A549 (cell line): ENCODE measurements at regions not wholly inside any gene's neighbourhood (a gene's known extent, or its start where the extent isn't known, plus 50 kb on each side); places are given as distances from the start of the nearest gene placed in this dataset.

ENCODE experiments used
- ATAC-seq, 2 experiments: fragments of 200-7000 bp in 1 of 2; fragments of >200 bp in 1 of 2; cut with Nextera tagmentation in 1 of 2; cut with Tn5 transposase in 1 of 2; 3 replicates each; pipeline versions ENCODE4 v1.8.0 to v1.9.1; 2018 to 2020; ENCODE audit warnings: mild to moderate bottlenecking in 1 of 2, moderate library complexity in 1 of 2
- CTCF ChIA-PET: fragments of 300-600 bp; sonication (Branson Sonifier 250); formaldehyde crosslinking; extraction: SDS; loops from one replicate; lab custom pipeline; 2021; ENCODE audit warnings: antibody characterized with exemption, inconsistent platforms; lab: Yijun Ruan, JAX
- POLR2A ChIA-PET: fragments of 350-600 bp; formaldehyde crosslinking; extraction: SDS; loops from one replicate; lab custom pipeline; 2021; ENCODE audit warnings: antibody characterized with exemption, inconsistent platforms; lab: Yijun Ruan, JAX
- DNase-seq, 2 experiments: peaks; one replicate each; pipeline versions ENCODE4 v3.0.0 to v3.0.0-alpha.2; 2011 to 2016; ENCODE audit warnings: low read depth in 1 of 2, low spot score in 1 of 2
- FAIRE-seq: peaks from 2 replicates; lab custom pipeline; 2011; peaks lifted over from hg19 to GRCh38; lab: Jason Lieb, UNC
- H3K27ac ChIP-seq, 2 experiments: fragments of >200 bp; sonication (Bioruptor Twin); formaldehyde crosslinking; 3 replicates each; pipeline ENCODE4 v1.5.1; 2016 to 2017
- H3K4me1 ChIP-seq: fragments of >200 bp; sonication (Bioruptor Twin); formaldehyde crosslinking; 3 replicates; pipeline ENCODE4 v1.6.1; 2016
- H3K4me2 ChIP-seq: fragments of >200 bp; sonication (Bioruptor Twin); formaldehyde crosslinking; 3 replicates; pipeline ENCODE4 v1.6.1; 2016
- H3K4me3 ChIP-seq: fragments of >200 bp; sonication (Bioruptor Twin); formaldehyde crosslinking; 3 replicates; pipeline ENCODE4 v1.5.1; 2016
- H3K9me3 ChIP-seq: fragments of >200 bp; sonication (Bioruptor Twin); formaldehyde crosslinking; 3 replicates; pipeline ENCODE4 v1.6.1; 2016
- BHLHE40 ChIP-seq: IDR thresholded peaks from 2 replicates; pipeline ENCODE4 v1.6.1; 2012; ENCODE audit warnings: low read depth, low read length, inconsistent platforms
- CBX8 ChIP-seq: fragments of 200-600 bp; sonication (generic); IDR thresholded peaks from 2 replicates; pipeline ENCODE4 v1.6.1; 2016
- CHD2 ChIP-seq: fragments of 150-350 bp; IDR thresholded peaks from 2 replicates; pipeline ENCODE4 v1.6.1; 2014; ENCODE audit warnings: low read length; ENCODE audit not compliant: partially characterized antibody
- EHF ChIP-seq: fragments of 250-450 bp; sonication (Bioruptor Pico); IDR thresholded peaks from 2 replicates; pipeline ENCODE4 v1.5.0; 2020; ENCODE audit warnings: mild to moderate bottlenecking
- EHMT2 ChIP-seq: fragments of 200-600 bp; sonication (generic); IDR thresholded peaks from 2 replicates; pipeline ENCODE4 v1.6.1; 2016; ENCODE audit warnings: antibody characterized with exemption, low read depth, mild to moderate bottlenecking, moderate library complexity
- FOXS1 ChIP-seq: fragments of 250-450 bp; sonication (Bioruptor Pico); IDR thresholded peaks from 2 replicates; pipeline ENCODE4 v1.5.0; 2020; ENCODE audit warnings: mild to moderate bottlenecking, moderate library complexity
- GATA3 ChIP-seq: IDR thresholded peaks from 2 replicates; pipeline ENCODE4 v1.6.1; 2012; ENCODE audit warnings: borderline replicate concordance
- HDAC2 ChIP-seq: fragments of 200-600 bp; sonication (generic); IDR thresholded peaks from 2 replicates; pipeline ENCODE4 v1.6.1; 2016
- HEYL ChIP-seq: fragments of 250-450 bp; sonication (Bioruptor Pico); IDR thresholded peaks from 2 replicates; pipeline ENCODE4 v1.8.0; 2021; ENCODE audit warnings: mild to moderate bottlenecking, moderate library complexity
- HMGXB4 ChIP-seq: fragments of 250-450 bp; sonication (Bioruptor Pico); IDR thresholded peaks from 2 replicates; pipeline ENCODE4 v1.5.0; 2021; ENCODE audit warnings: mild to moderate bottlenecking, moderate library complexity, borderline replicate concordance
- HOXB13 ChIP-seq: fragments of 250-450 bp; sonication (Bioruptor Pico); IDR thresholded peaks from 2 replicates; pipeline ENCODE4 v1.5.0; 2020; ENCODE audit warnings: low read depth, mild to moderate bottlenecking, moderate library complexity
- HOXB5 ChIP-seq: fragments of 250-450 bp; sonication (Bioruptor Pico); IDR thresholded peaks from 2 replicates; pipeline ENCODE4 v1.5.0; 2020; ENCODE audit warnings: mild to moderate bottlenecking, moderate library complexity
- JUN ChIP-seq, 2 experiments: fragments of >200 bp; sonication (Bioruptor Twin); formaldehyde crosslinking; IDR thresholded peaks; 2 replicates in 1 of 2; 3 replicates in 1 of 2; pipeline ENCODE4 v1.6.1; 2016 to 2017
- KDM5A ChIP-seq: fragments of 200-600 bp; sonication (generic); IDR thresholded peaks from 2 replicates; pipeline ENCODE4 v1.6.1; 2016; ENCODE audit warnings: antibody characterized with exemption, mild to moderate bottlenecking
- MAX ChIP-seq: IDR thresholded peaks from 2 replicates; pipeline ENCODE4 v1.6.1; 2012
- NPAS2 ChIP-seq: fragments of 250-450 bp; sonication (Bioruptor Pico); IDR thresholded peaks from 2 replicates; pipeline ENCODE4 v1.8.0; 2022; ENCODE audit warnings: mild to moderate bottlenecking, moderate library complexity, borderline replicate concordance
- PHF8 ChIP-seq: fragments of 200-600 bp; sonication (generic); IDR thresholded peaks from 2 replicates; pipeline ENCODE4 v1.6.1; 2016; ENCODE audit warnings: low read depth, mild to moderate bottlenecking, antibody characterized with exemption, moderate library complexity, borderline replicate concordance
- POLR2AphosphoS2 ChIP-seq: conservative IDR thresholded peaks from 2 replicates; pipeline ENCODE4 v1.6.1; 2012; ENCODE audit warnings: low read length, improper control_type of control experiment, inconsistent platforms
- RARB ChIP-seq: fragments of 250-450 bp; sonication (Bioruptor Pico); IDR thresholded peaks from 2 replicates; pipeline ENCODE4 v1.8.0; 2021; ENCODE audit warnings: mild to moderate bottlenecking, moderate library complexity
- RCOR1 ChIP-seq: fragments of 150-350 bp; IDR thresholded peaks from 2 replicates; pipeline ENCODE4 v1.6.1; 2014; ENCODE audit warnings: antibody characterized with exemption, low read length, low read depth
- REST ChIP-seq: fragments of 200-600 bp; sonication (generic); IDR thresholded peaks from 2 replicates; pipeline ENCODE4 v1.6.1; 2016; ENCODE audit warnings: antibody characterized with exemption, mild to moderate bottlenecking, moderate library complexity
- RNF2 ChIP-seq: fragments of 200-600 bp; sonication (generic); IDR thresholded peaks from 2 replicates; pipeline ENCODE4 v1.6.1; 2016; ENCODE audit warnings: low read depth, mild to moderate bottlenecking, antibody characterized with exemption, moderate library complexity, borderline replicate concordance
- TFCP2L1 ChIP-seq: fragments of 250-450 bp; sonication (Bioruptor Pico); IDR thresholded peaks from 2 replicates; pipeline ENCODE4 v1.5.0; 2021; ENCODE audit warnings: mild to moderate bottlenecking
- USF2 ChIP-seq: fragments of 450-650 bp; IDR thresholded peaks from 2 replicates; pipeline ENCODE4 v1.6.1; 2014; ENCODE audit warnings: antibody characterized with exemption
- WGBS: methylation state at CpG from one replicate; pipeline ENCODE4 v1.1.6; 2017; ENCODE audit errors: missing lambda C conversion rate; 5-methylcytosine and 5-hydroxymethylcytosine counted together

- H3K4me1 ChIP-seq: no peaks in the 10 kb centered on the region
- DNase-seq (no peak), FAIRE-seq (no peak), ATAC-seq (no peak)
- H3K9me3 ChIP-seq: no peaks in the 10 kb centered on the region
- WGBS: 9% methylated on average over 3 of the region's 3 CpGs
- TF ChIP-seq HOXB13 (CRISPR knock-in tag) (no peak), RNF2 (no peak), TFCP2L1 (CRISPR knock-in tag) (no peak), KDM5A (no peak), HDAC2 (no peak), RARB (CRISPR knock-in tag) (no peak), USF2 (no peak), JUN (IDR thresholded peaks at IDR 0.05) (no peak), RCOR1 (no peak), POLR2AphosphoS2 (no peak)
- no peak overlapping the region for H3K4me2 ChIP-seq
- H3K27ac ChIP-seq: no peak overlapping the region
- ChIA-PET POLR2A (no interaction called here), CTCF (no interaction called here)
- H3K4me3 ChIP-seq: no peak overlapping the region
These were observed 643.1 kb downstream of the GALC start for GRCh38 chr14:87349921-87350320.

GRCh38 chr14:87343652-87344051, 649.3 kb downstream of the GALC start:
- POLR2A ChIA-PET: no interaction called here
- CTCF ChIA-PET: no interaction called here
- Histone ChIP-seq H3K4me1 (no peaks in the 10 kb centered on the region), H3K9me3 (no peaks in the 10 kb centered on the region), H3K4me2 (no peak overlapping the region), H3K4me3 (no peak overlapping the region), H3K27ac (no peak overlapping the region)
- DNase-seq: no peak
- WGBS: 6% methylated on average over 3 of the region's 3 CpGs
- TF ChIP-seq REST: no peak
- no peak for TF ChIP-seq HOXB5 (CRISPR knock-in tag)
- no peak for TF ChIP-seq BHLHE40
- no peak for TF ChIP-seq GATA3
- no peak for TF ChIP-seq MAX
- TF ChIP-seq PHF8: no peak
- no peak for TF ChIP-seq CBX8
- no peak for TF ChIP-seq CHD2
- TF ChIP-seq JUN (IDR thresholded peaks at IDR 0.05): no peak
- no peak for TF ChIP-seq EHMT2
- TF ChIP-seq HMGXB4 (CRISPR knock-in tag): no peak
- no peak for TF ChIP-seq EHF (CRISPR knock-in tag)
- no peak for TF ChIP-seq HEYL (CRISPR knock-in tag)
- TF ChIP-seq FOXS1 (CRISPR knock-in tag): no peak
- no peak for TF ChIP-seq NPAS2 (CRISPR knock-in tag)
- no peak for TF ChIP-seq RNF2
- ATAC-seq: no peak
- FAIRE-seq: no peak
